ENCODE measurements at regions not wholly inside any gene's neighbourhood (a gene's known extent, or its start where the extent isn't known, plus 50 kb on each side); places are given as distances from the start of the nearest gene placed in this dataset.

- peak overlapping the region in 1 of 2 donors; percentile 5 for H3K27ac ChIP-seq
- H3K4me1 ChIP-seq: peaks cover 0 to 4% of the 10 kb centered on the region in 2 donors
- no peak for DNase-seq
- H3K27me3 ChIP-seq: no peaks in the 10 kb centered on the region
- peaks cover 0 to 5% of the 10 kb centered on the region in 2 donors for H3K9me3 ChIP-seq
- intact Hi-C loops (cut with DNase I; ENCODE audit: low total_unique reads): no loop called here
- H3K36me3 ChIP-seq: no peaks in the 10 kb centered on the region
- H3K4me3 ChIP-seq: no peak overlapping the region
- TF ChIP-seq CTCF (IDR thresholded peaks at IDR 0.05): no peak
- TF ChIP-seq POLR2A (IDR thresholded peaks at IDR 0.05): no peak
These were observed 573.0 kb upstream of the IGFBP3 start for GRCh38 chr7:46494028-46494427.

DNA sequence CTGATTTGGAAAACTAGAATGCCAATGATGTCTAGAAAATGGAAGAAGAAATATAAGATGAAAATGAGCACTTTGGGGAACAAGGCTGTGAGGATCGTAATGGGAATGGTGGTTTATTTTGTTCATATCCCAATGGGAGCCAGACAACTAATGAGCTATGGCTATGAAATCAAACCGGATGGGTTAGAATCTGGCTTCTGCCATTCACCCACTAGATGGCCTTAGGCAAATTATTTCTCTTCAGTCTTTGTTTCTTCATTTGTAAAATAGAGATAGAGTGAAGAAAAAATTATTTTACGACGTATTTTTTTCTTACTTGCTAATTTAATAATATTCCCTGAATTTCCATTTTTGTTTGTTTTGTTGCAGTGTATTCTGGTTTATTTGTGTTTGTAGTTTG is 572.1 kb upstream of the IGFBP3 start:
- Histone ChIP-seq H3K4me3 (no peak overlapping the region), H3K27me3 (no peaks in the 10 kb centered on the region), H3K27ac (no peak overlapping the region), H3K9me3 (no peaks in the 10 kb centered on the region), H3K4me1 (peaks cover 3 to 4% of the 10 kb centered on the region in 2 donors), H3K36me3 (no peaks in the 10 kb centered on the region)
- intact Hi-C loops (cut with DNase I; ENCODE audit: low total_unique reads): no loop called here
- TF ChIP-seq POLR2A (IDR thresholded peaks at IDR 0.05) (no peak), CTCF (IDR thresholded peaks at IDR 0.05) (no peak)
- DNase-seq: no peak

GRCh38 chr7:46492466-46492865 is 571.4 kb upstream of the IGFBP3 start:
- H3K36me3 ChIP-seq: no peaks in the 10 kb centered on the region
- intact Hi-C loops (cut with DNase I; ENCODE audit: low total_unique reads): no loop called here
- no peak for DNase-seq
- no peak overlapping the region for H3K27ac ChIP-seq
- peaks cover 4 to 6% of the 10 kb centered on the region in 2 donors for H3K4me1 ChIP-seq
- H3K27me3 ChIP-seq: no peaks in the 10 kb centered on the region
- no peak overlapping the region for H3K4me3 ChIP-seq
- TF ChIP-seq POLR2A (IDR thresholded peaks at IDR 0.05): no peak
- no peak for TF ChIP-seq CTCF (IDR thresholded peaks at IDR 0.05)
- no peaks in the 10 kb centered on the region for H3K9me3 ChIP-seq

- Histone ChIP-seq H3K4me3 (no peak overlapping the region), H3K9me3 (no peaks in the 10 kb centered on the region), H3K36me3 (no peaks in the 10 kb centered on the region), H3K27me3 (no peaks in the 10 kb centered on the region), H3K27ac (peak overlapping the region in 1 of 2 donors; percentile 28), H3K4me1 (peaks cover 7 to 20% of the 10 kb centered on the region in 2 donors)
- intact Hi-C loops (cut with DNase I; ENCODE audit: low total_unique reads): no loop called here
- DNase-seq: no peak
- no peak for TF ChIP-seq POLR2A (IDR thresholded peaks at IDR 0.05)
- TF ChIP-seq CTCF (IDR thresholded peaks at IDR 0.05): no peak
These were observed 569.3 kb upstream of the IGFBP3 start for GRCh38 chr7:46490406-46490805.

GRCh38 chr7:46489106-46489505 is 568.0 kb upstream of the IGFBP3 start:
- no peak overlapping the region for H3K4me3 ChIP-seq
- H3K4me1 ChIP-seq: peaks cover 7 to 20% of the 10 kb centered on the region in 2 donors
- H3K9me3 ChIP-seq: no peaks in the 10 kb centered on the region
- intact Hi-C loops (cut with DNase I; ENCODE audit: low total_unique reads): no loop called here
- H3K27me3 ChIP-seq: no peaks in the 10 kb centered on the region
- DNase-seq: no peak
- TF ChIP-seq CTCF (IDR thresholded peaks at IDR 0.05) (no peak), POLR2A (IDR thresholded peaks at IDR 0.05) (no peak)
- no peaks in the 10 kb centered on the region for H3K36me3 ChIP-seq
- H3K27ac ChIP-seq: peak overlapping the region; percentile 77 to 79
